Liver (tissue), 3 donors: ENCODE measurements at regions not wholly inside any gene's neighbourhood (a gene's known extent, or its start where the extent isn't known, plus 50 kb on each side); places are given as distances from the start of the nearest gene placed in this dataset.

ENCODE experiments used
- YY1 ChIP-seq: IDR thresholded peaks from 2 replicates; pipeline ENCODE4 v1.6.1; 2016; ENCODE audit warnings: antibody characterized with exemption, mild to moderate bottlenecking
- TF ChIP-seq, protein P1 (sequence below): fragments of 150-350 bp; IDR thresholded peaks from 2 replicates; pipeline ENCODE4 v1.5.1; 2017; ENCODE audit warnings: improper control_type of control experiment, low read depth, low read length; ENCODE audit not compliant: missing input control
- TF ChIP-seq, protein P2 (sequence below): IDR thresholded peaks from 2 replicates; pipeline ENCODE4 v1.6.1; 2016; ENCODE audit warnings: antibody characterized with exemption
- TF ChIP-seq, protein P3 (sequence below): IDR thresholded peaks from 2 replicates; pipeline ENCODE4 v1.6.1; 2016; ENCODE audit warnings: antibody characterized with exemption
- donor health status: healthy.
- donor health status: healthy.

DNA sequence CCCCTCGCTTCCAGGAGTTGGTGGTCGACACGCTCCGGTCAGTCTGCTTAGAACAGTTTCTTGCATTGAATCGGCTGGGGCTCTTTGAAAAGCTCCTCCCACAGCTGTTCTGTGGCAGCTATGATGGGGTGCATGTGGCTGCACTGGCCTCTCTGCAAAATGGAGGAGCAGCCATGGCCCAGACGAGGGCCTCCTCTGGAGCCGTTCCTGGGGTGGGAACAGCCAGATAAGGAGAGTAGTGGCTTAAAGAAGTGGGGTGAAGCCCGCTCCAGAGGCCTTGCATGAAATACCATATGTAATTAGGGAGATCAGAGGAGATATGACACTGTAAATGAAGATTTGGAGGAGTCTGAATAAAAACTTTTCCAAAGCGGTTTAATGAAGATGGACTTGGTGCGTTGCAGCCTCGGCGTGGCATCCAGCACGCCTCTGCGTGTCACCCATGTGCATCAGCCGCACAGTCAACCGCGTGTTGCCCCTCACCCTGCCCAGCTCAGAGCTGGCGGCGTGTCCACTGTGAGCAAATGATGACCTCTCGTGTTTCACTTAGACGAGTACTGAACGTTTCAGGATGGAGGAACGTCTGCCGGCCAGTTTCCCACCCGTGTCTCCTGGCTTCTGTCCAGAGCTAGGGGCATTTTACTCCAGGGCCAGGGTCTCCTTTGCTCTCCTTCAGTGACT, 199.2 kb downstream of the TEX29 start:
- TF ChIP-seq, protein P1, sequence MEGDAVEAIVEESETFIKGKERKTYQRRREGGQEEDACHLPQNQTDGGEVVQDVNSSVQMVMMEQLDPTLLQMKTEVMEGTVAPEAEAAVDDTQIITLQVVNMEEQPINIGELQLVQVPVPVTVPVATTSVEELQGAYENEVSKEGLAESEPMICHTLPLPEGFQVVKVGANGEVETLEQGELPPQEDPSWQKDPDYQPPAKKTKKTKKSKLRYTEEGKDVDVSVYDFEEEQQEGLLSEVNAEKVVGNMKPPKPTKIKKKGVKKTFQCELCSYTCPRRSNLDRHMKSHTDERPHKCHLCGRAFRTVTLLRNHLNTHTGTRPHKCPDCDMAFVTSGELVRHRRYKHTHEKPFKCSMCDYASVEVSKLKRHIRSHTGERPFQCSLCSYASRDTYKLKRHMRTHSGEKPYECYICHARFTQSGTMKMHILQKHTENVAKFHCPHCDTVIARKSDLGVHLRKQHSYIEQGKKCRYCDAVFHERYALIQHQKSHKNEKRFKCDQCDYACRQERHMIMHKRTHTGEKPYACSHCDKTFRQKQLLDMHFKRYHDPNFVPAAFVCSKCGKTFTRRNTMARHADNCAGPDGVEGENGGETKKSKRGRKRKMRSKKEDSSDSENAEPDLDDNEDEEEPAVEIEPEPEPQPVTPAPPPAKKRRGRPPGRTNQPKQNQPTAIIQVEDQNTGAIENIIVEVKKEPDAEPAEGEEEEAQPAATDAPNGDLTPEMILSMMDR, result no peak
- TF ChIP-seq YY1, result no peak
- TF ChIP-seq, protein P2, sequence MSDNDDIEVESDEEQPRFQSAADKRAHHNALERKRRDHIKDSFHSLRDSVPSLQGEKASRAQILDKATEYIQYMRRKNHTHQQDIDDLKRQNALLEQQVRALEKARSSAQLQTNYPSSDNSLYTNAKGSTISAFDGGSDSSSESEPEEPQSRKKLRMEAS, result no peak
- TF ChIP-seq, protein P3, sequence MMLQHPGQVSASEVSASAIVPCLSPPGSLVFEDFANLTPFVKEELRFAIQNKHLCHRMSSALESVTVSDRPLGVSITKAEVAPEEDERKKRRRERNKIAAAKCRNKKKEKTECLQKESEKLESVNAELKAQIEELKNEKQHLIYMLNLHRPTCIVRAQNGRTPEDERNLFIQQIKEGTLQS, result no peak
